Upper lobe of left lung (tissue), 6 donors: ENCODE measurements at regions not wholly inside any gene's neighbourhood (a gene's known extent, or its start where the extent isn't known, plus 50 kb on each side); places are given as distances from the start of the nearest gene placed in this dataset.

ENCODE experiments used
- ATAC-seq, 2 donors: fragments of 200-7000 bp; cut with Tn5 transposase; one replicate each; pipeline ENCODE4 v1.9.1; 2022; ENCODE audit warnings: mild to moderate bottlenecking in 2 of 2, moderate library complexity in 2 of 2; ENCODE audit not compliant: low FRiP score in 2 of 2
- DNase-seq, 2 donors: peaks; one replicate each; pipeline ENCODE4 v3.0.0-alpha.2; 2019 to 2020
- H3K27ac ChIP-seq, 4 donors: fragments of 200-600 bp; sonication (generic); one replicate each; pipeline ENCODE4 v1.5.1; 2016 to 2019
- H3K27me3 ChIP-seq, 4 donors: fragments of 200-600 bp; sonication (generic); one replicate each; pipeline ENCODE4 v1.5.1; 2017 to 2019
- H3K36me3 ChIP-seq, 4 donors: fragments of 200-600 bp; sonication (generic); one replicate each; pipeline ENCODE4 v1.5.1; 2016 to 2019
- H3K4me1 ChIP-seq, 4 donors: fragments of 200-600 bp; sonication (generic); one replicate each; pipeline ENCODE4 v1.5.1; 2018 to 2019
- H3K4me3 ChIP-seq, 4 donors: fragments of 200-600 bp; sonication (generic); one replicate each; pipeline ENCODE4 v1.5.1; 2017 to 2019; ENCODE audit warnings: mild to moderate bottlenecking in 2 of 4, moderate library complexity in 1 of 4
- H3K9me3 ChIP-seq, 4 donors: fragments of 200-600 bp; sonication (generic); one replicate each; pipeline ENCODE4 v1.5.1; 2018 to 2019
- EP300 ChIP-seq, 4 donors: sonication (generic); formaldehyde crosslinking; IDR thresholded peaks; one replicate each; pipeline ENCODE4 v1.5.1; 2017; ENCODE audit warnings: antibody characterized with exemption in 4 of 4, control low read depth in 2 of 4
- POLR2A ChIP-seq, 4 donors: fragments of 450-650 bp; IDR thresholded peaks; one replicate each; pipeline ENCODE4 v1.5.1; 2016 to 2017; ENCODE audit warnings: antibody characterized with exemption in 4 of 4, mild to moderate bottlenecking in 2 of 4
- POLR2AphosphoS5 ChIP-seq, 2 donors: sonication (generic); formaldehyde crosslinking; IDR thresholded peaks; one replicate each; pipeline ENCODE4 v1.5.1; 2017; ENCODE audit warnings: antibody characterized with exemption in 2 of 2
- WGBS, 2 donors: methylation state at CpG; one replicate each; pipeline ENCODE4 v1.1.5; 2017 to 2018; 5-methylcytosine and 5-hydroxymethylcytosine counted together
- TF ChIP-seq, protein P1 (sequence below), 6 experiments: fragments of 450-650 bp in 4 of 6; fragments of 200-600 bp in 2 of 6; sonication (generic) in 2 of 6; IDR thresholded peaks; one replicate each; pipeline ENCODE4 v1.5.1; 2016 to 2019; ENCODE audit warnings: antibody characterized with exemption in 6 of 6
- donor health status: DM: no; HTN: no; CAD: no; lungs with moderate emphysema.
- donor health status: DM: no; HTN: yes; CAD: no; lungs with severe emphysema.

DNA sequence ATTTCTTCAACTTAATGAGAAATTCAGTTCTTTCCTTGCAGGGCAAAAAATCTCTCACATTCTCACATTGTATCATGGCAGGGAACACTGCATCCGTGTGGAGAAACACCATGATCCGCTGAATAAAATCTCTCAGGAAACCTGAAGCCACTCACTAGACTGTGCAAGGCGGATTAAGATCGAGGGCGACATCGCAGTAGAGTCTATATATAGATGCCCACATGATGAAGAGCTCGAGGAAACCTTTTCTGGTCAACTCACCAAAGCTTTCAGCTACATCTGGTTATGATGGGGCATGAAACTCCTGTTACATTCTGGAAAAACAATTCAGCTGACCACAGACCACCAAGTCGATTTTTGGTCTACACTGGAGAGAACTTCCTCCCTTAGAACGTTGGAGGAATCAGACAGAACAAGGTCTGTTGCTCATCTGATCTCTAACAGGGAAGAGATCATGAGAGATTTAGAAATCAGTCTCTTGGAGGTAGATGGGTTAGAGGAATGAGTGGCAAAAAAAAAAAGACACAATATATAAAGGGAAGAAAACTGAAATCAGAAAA, 162.9 kb upstream of the ZNF516 start:
- H3K4me3 ChIP-seq = no peak overlapping the region
- ATAC-seq = no peak
- no peaks in the 10 kb centered on the region for H3K27me3 ChIP-seq
- H3K36me3 ChIP-seq = no peaks in the 10 kb centered on the region
- no peak overlapping the region for H3K27ac ChIP-seq
- TF ChIP-seq, protein P1, sequence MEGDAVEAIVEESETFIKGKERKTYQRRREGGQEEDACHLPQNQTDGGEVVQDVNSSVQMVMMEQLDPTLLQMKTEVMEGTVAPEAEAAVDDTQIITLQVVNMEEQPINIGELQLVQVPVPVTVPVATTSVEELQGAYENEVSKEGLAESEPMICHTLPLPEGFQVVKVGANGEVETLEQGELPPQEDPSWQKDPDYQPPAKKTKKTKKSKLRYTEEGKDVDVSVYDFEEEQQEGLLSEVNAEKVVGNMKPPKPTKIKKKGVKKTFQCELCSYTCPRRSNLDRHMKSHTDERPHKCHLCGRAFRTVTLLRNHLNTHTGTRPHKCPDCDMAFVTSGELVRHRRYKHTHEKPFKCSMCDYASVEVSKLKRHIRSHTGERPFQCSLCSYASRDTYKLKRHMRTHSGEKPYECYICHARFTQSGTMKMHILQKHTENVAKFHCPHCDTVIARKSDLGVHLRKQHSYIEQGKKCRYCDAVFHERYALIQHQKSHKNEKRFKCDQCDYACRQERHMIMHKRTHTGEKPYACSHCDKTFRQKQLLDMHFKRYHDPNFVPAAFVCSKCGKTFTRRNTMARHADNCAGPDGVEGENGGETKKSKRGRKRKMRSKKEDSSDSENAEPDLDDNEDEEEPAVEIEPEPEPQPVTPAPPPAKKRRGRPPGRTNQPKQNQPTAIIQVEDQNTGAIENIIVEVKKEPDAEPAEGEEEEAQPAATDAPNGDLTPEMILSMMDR (IDR thresholded peaks at IDR 0.05) = no peak
- TF ChIP-seq POLR2AphosphoS5 (IDR thresholded peaks at IDR 0.05) = no peak
- TF ChIP-seq EP300 (IDR thresholded peaks at IDR 0.05) = no peak
- TF ChIP-seq POLR2A (IDR thresholded peaks at IDR 0.05) = no peak
- H3K9me3 ChIP-seq = no peaks in the 10 kb centered on the region
- no peaks in the 10 kb centered on the region for H3K4me1 ChIP-seq
- 65 to 78% methylated on average over 9 of the region's 9 CpGs for WGBS, 2 donors
- no peak for DNase-seq

DNA sequence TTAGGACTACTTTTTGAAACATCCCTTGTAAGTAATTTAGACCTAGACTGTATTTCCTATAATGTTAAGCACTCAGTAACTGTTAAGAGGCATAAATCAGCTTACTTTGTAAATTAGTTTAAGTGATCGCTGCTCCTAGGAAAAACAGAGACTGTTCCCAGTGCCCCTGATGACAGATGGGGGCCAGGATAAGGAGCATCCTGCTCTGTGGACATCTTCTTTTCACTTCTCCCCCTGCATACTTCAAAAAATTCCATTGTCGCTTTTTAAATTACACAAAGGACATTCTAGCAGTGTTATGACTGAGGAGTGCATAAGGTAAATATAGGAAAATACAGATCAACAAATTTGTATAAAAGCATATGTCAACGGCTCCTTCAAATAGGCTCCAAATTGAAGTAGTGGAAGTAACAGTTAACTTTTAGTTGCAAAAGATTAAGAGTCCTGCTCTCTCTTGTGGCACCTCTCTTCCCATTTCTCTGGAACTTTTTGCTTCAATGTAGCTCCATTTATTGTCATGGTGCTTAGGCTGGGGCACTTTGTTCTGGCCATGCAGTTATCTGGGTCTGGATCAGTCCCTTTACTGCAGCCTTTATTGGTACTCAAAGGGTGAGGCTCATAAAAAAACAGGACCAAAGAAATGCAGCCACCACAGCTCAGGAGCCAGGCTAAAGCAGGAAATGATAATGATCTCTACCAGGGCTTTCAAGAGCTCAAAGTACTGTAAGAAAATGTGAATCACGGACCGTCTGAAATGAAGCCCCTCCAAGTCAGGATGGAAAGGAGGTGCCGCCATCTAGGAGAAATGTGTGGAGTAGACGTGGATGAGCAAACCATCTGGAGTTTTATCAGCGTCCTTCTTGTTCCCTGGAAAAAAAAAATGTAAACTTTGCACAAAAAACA, 162.1 kb upstream of the ZNF516 start:
- no peaks in the 10 kb centered on the region for H3K27me3 ChIP-seq
- WGBS, 2 donors = 25 to 27% methylated on average over 8 of the region's 8 CpGs
- H3K4me3 ChIP-seq = no peak overlapping the region
- H3K4me1 ChIP-seq = no peaks in the 10 kb centered on the region
- ATAC-seq (no peak), DNase-seq (no peak)
- H3K27ac ChIP-seq = no peak overlapping the region
- TF ChIP-seq POLR2A (IDR thresholded peaks at IDR 0.05) = no peak
- no peaks in the 10 kb centered on the region for H3K9me3 ChIP-seq
- no peaks in the 10 kb centered on the region for H3K36me3 ChIP-seq

DNA sequence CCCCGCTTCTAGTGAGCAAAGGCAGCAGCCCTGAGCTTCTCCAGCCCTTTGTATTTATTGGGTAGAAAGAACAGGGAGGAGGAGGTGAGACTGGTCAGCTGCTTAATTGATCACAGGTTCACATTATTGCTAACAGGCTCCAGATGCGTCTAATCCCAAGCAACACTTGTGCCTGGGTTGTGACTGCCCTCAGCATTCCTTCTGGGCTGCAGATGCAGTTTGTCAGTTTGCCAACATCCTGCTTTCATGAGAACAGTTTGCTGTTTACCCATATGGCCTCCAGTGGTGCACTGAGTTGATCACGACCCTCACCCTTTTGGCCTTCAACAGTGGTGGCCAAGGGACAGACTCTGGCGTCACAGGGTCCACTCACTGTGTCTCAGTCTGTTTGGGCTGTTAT, 159.5 kb upstream of the ZNF516 start:
- DNase-seq (no peak), ATAC-seq (no peak)
- H3K4me1 ChIP-seq = no peaks in the 10 kb centered on the region
- H3K9me3 ChIP-seq = no peaks in the 10 kb centered on the region
- no peaks in the 10 kb centered on the region for H3K27me3 ChIP-seq
- TF ChIP-seq, protein P1 (IDR thresholded peaks at IDR 0.05) = no peak
- TF ChIP-seq EP300 (IDR thresholded peaks at IDR 0.05) = no peak
- no peak for TF ChIP-seq POLR2AphosphoS5 (IDR thresholded peaks at IDR 0.05)
- no peak for TF ChIP-seq POLR2A (IDR thresholded peaks at IDR 0.05)
- 65 to 69% methylated on average over 4 of the region's 4 CpGs for WGBS, 2 donors
- H3K36me3 ChIP-seq = no peaks in the 10 kb centered on the region
- H3K27ac ChIP-seq = no peak overlapping the region
- no peak overlapping the region for H3K4me3 ChIP-seq

DNA sequence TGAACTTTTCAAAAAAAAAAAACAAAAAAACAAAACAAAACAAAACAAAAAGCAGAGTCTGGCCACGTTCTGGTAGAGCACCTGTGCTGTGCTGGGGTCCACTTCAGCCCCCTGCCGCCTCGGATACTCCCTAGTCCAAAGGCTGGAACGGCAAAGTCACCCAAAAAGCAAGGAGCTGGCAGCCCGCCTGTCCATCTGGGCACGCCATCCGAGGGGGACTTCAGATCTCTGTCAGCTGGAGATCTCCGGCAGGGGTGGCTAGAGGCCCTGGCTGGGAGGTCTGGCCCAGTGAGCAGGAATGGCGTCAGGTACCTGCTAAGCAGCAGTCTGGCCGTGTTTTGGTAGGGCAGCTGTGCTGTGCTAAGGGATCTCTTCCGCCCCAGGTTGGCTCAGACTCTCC, 152.3 kb upstream of the ZNF516 start:
- DNase-seq (peak in 1 of 2 donors; percentile 38), ATAC-seq (peak in 1 of 2 donors; percentile 11)
- no peaks in the 10 kb centered on the region for H3K9me3 ChIP-seq
- no peaks in the 10 kb centered on the region for H3K36me3 ChIP-seq
- no peaks in the 10 kb centered on the region for H3K27me3 ChIP-seq
- WGBS, 2 donors = 77 to 80% methylated on average over 11 of the region's 11 CpGs
- no peak overlapping the region for H3K27ac ChIP-seq
- H3K4me3 ChIP-seq = no peak overlapping the region
- no peak for TF ChIP-seq POLR2AphosphoS5 (IDR thresholded peaks at IDR 0.05)
- no peak for TF ChIP-seq EP300 (IDR thresholded peaks at IDR 0.05)
- TF ChIP-seq, protein P1 (IDR thresholded peaks at IDR 0.05) = no peak
- no peak for TF ChIP-seq POLR2A (IDR thresholded peaks at IDR 0.05)
- no peaks in the 10 kb centered on the region for H3K4me1 ChIP-seq

DNA sequence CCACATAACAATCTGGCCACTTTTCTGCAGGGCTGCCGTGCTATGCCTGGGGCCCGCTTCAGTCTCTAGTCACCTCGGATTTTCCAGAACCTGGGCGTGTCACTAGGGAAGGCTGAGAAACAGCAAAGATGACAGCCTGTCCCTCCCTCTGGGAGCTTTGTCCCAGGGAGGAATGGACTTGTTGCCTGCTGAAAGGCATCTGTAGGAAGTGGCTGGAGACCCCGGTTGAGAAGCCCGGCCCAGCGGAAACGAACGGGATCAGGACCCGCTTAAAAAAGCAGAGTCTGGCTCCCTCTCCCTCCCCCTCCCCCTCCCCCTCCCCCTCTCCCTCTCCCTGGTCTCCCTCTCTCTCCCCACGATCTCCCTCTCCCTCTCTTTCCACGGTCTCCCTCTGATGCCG, 149.5 kb upstream of the ZNF516 start:
- no peak overlapping the region for H3K4me3 ChIP-seq
- no peaks in the 10 kb centered on the region for H3K36me3 ChIP-seq
- no peak overlapping the region for H3K27ac ChIP-seq
- WGBS, 2 donors = 87 to 93% methylated on average over 10 to 11 of the region's 13 CpGs
- ATAC-seq (no peak), DNase-seq (no peak)
- TF ChIP-seq POLR2AphosphoS5 (IDR thresholded peaks at IDR 0.05) = no peak
- no peak for TF ChIP-seq POLR2A (IDR thresholded peaks at IDR 0.05)
- TF ChIP-seq, protein P1 (IDR thresholded peaks at IDR 0.05) = no peak
- TF ChIP-seq EP300 (IDR thresholded peaks at IDR 0.05) = no peak
- no peaks in the 10 kb centered on the region for H3K4me1 ChIP-seq
- no peaks in the 10 kb centered on the region for H3K27me3 ChIP-seq
- no peaks in the 10 kb centered on the region for H3K9me3 ChIP-seq
